HCT116 (cell line): ENCODE measurements at regions not wholly inside any gene's neighbourhood (a gene's known extent, or its start where the extent isn't known, plus 50 kb on each side); places are given as distances from the start of the nearest gene placed in this dataset.

Experiments
- FOSL1 ChIP-seq: IDR thresholded peaks from 2 replicates; pipeline ENCODE4 v1.6.1; 2012; ENCODE audit warnings: low read depth
- POLR2A ChIP-seq: IDR thresholded peaks from 2 replicates; pipeline ENCODE4 v1.7.0; 2011; ENCODE audit warnings: borderline replicate concordance; ENCODE audit not compliant: insufficient read depth, insufficient read length; ENCODE audit errors: extremely low read depth
- SP1 ChIP-seq: IDR thresholded peaks from 2 replicates; pipeline ENCODE4 v1.6.1; 2012; ENCODE audit warnings: low read depth

DNA sequence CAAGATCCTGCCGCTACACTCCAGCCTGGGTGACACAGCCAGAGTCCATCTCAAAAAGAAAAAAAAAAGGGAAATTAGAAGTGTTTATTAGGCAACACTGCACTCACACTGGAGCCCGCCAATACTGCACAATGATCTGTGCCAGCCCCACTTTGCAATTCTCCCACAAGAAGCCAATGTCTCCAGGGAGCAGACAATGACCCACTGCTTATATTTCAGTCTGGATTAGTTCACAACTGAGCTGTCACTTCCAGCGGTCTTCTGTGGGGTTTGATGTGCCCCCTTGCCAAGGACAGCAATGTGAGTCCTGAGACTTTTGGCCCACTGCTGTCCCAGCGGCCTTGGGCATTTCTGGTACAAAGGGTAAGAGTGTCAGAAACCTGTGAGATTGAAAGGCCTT lies 85.6 kb upstream of the PPM1B start:
- TF ChIP-seq SP1 = no peak
- TF ChIP-seq POLR2A = no peak
- TF ChIP-seq FOSL1 = no peak
